Pons (tissue), 1 donor: ENCODE measurements at regions not wholly inside any gene's neighbourhood (a gene's known extent, or its start where the extent isn't known, plus 50 kb on each side); places are given as distances from the start of the nearest gene placed in this dataset.

Source experiments
- DNase-seq: peaks from one replicate; pipeline ENCODE4 v3.0.0-alpha.2; 2016; ENCODE audit warnings: low spot score

DNA sequence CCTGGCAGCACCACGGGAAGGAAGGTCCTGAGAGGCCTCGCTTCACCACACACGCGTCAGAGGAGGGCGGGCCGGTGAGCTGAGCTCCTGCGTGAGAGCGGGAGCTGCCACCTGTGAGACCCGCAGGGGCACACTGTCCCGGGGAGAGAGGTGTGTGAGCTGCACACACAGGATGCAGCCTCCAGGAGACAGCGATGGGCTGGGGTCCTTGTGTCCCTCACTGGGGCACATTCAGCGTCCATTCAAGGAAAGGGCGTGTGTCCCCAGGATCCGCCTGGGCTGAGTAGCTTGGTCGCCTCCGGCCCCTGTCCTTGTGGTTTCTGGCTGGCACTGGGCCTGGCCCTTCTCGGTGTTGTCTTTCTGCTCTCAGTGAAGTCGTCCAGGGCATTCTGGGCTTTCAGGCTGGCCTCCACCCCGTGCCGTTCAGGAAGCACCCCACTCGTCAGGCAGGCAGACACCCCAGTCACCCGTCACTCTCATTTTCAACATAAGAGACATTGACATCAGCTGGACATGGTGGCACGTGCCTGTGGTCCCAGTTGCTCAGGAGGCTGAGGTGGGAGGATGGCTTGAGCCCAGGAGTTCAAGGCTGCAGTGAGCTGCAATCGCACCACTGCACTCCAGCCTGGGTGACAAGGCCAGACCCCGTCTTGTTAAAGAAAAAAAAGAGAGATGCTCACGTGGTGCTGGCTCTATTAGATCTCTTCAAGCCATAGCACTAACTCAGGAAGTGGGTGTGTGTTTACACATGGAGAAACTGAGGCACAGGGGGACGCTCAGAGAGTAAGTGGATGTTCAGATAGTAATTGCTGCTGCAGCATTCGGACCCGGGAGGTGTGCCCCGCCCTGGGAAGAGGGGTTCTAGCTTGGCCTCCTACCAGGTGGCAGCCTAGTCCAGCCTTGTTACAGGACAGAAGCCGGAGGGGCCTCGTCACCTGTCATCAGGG lies 1081.6 kb downstream of the BRD1 start:
- DNase-seq: no peak

DNA sequence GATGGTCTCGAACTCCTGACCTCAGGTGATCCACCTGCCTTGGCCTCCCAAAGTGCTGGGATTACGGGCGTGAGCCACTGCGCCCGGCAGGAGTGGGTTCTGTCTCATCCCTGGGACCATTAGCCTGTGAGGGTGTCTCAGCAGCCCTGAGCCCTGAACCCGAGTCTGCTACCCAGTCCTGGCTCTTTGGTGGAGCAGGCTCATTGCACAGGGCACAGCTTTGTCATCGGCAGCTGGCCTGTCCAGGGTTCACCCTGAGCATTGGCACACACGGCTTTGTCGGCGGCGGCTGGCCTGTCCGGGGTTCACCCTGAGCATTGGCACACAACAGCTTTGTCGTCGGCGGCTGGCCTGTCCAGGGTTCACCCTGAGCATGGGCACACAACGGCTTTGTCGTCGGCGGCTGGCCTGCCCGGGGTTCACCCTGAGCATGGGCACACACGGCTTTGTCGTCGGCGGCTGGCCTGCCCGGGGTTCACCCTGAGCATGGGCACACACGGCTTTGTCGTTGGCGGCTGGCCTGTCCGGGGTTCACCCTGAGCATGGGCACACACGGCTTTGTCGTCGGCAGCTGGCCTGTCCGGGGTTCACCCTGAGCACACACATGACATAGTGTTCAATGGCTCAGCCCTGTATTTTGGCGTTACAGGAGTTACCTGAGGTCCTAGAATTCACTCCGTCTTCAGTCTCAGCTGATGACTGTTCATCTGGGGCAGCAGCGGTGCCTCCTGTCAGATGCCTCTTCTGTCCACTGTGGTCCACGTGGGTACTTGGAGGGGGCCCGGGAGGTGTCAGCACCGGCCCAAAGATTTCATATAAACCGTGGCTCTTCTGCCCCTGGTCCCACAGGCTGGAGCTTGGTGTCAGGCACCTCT lies 1082.5 kb downstream of the BRD1 start:
- no peak for DNase-seq

DNA sequence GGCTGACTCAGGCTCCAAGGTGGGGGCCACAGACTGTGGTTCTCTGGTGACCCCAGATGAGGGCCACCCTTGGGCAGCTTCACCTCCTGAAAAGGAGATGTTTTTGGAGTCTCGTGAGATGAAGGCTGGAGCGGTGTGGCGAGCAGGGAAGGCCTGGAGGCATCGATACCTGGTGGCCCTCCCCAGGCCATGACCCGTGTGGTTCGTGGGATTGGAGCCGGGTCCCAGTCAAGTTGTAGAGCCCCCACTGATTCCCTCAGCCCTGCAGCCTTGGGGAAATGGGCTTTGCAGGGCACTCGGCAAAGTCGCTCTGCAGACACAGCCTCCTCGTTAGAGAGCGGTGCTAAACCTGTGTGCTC lies 1083.4 kb downstream of the BRD1 start:
- DNase-seq: no peak

DNA sequence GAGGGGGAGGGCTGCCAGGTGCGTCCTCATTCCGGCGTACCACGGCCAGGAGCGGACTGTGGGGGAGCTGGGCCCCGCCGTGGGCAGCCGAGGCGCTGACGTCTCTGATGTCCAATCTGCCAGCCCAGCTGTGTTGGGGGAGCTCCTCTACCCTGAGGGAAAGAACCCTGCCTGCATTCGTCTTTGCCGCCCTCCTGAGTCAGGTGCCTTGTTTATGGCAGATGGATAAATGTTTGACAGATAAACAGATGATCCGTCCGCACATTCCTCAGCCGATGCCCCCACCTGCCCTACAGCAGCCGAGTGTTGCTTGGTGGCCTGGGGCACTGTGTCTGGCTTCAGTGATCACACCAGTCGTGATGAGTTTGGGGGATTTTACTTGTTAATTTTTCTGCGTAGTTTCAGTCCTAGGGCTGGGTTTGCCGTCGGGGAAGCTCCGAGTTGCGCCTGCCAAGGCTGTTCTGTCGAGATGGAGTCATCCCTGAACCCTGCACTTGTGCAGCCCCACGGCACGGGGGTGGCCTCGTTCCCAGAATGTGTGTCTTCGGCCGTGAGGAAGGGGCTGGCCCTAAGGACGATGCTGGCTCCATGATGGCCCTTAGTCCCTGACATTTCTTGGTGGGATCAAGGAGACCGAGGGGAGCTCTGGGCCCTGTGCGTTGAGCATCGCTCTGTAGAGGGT lies 1083.9 kb downstream of the BRD1 start:
- DNase-seq: no peak

DNA sequence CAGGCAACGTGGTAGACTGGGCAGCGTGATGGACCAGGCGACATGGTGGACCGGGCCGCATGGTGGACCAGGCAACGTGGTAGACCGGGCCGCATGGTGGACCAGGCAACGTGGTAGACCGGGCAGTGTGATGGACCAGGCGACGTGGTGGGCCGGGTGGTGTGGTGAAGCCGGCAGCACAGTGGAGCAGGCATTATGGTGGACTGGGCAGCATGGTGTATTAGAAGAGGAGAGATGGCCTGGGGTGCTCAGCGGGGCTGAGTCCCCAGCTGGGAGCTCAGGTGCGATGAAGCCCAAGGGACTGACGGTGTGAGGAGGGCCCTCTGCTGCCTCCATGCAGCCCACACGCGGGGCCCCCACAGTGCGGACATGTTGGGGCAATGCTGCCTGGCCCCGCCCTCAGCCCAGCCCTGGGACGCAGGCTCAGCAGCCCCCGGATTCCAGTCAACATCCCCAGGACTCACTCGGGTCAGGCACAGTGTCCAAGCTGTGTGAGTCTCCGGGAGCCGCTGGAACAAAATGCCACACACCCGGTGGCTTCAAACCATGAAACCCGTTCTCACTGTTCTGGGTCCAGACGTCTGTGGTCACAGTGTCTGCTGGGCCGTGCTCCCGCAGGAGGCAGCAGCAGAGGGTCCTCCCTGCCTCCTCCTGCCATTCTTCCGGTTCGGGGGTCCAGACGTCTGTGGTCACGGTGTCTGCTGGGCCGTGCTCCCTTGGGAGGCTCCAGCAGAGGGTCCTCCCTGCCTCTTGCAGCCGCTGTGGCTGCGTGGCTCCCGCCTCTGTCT lies 1084.9 kb downstream of the BRD1 start:
- DNase-seq: no peak

DNA sequence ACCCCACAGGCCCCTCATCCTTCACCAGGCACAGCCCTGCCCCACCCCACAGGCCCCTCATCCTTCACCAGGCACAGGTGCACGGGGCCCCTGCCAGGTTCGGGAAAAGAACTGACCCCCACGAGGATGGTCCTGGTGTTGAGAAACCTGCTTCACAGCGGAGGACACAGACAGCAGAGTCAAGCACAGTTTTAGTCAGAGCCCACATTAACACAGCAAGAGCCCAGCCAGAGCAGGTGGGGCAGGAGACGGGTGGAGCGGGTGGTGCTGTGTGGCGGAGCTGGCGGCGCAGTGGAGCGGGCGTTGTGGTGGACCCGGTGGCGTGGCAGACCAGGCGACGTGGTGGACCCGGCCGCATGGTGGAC lies 1085.5 kb downstream of the BRD1 start:
- no peak for DNase-seq

DNA sequence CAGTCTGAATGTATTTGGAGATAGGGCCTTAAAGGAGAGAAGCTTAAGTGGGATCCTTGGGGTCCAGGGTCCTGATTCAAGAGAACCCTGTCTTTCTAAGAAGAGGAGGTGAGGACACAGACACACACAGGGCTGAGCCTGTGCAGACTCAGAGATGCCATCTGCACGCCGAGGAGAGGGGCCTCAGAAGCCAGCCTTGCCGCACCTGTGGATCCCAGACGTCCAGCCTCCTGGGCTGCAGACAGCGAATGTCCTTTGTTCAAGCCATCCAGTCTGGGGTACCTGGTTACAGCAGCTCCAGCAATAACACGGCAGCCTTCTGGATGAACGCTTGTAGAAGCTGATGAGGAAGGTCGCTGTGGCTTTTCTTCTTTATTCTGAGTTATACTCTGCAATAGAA lies 1086.1 kb downstream of the BRD1 start:
- DNase-seq: no peak

DNA sequence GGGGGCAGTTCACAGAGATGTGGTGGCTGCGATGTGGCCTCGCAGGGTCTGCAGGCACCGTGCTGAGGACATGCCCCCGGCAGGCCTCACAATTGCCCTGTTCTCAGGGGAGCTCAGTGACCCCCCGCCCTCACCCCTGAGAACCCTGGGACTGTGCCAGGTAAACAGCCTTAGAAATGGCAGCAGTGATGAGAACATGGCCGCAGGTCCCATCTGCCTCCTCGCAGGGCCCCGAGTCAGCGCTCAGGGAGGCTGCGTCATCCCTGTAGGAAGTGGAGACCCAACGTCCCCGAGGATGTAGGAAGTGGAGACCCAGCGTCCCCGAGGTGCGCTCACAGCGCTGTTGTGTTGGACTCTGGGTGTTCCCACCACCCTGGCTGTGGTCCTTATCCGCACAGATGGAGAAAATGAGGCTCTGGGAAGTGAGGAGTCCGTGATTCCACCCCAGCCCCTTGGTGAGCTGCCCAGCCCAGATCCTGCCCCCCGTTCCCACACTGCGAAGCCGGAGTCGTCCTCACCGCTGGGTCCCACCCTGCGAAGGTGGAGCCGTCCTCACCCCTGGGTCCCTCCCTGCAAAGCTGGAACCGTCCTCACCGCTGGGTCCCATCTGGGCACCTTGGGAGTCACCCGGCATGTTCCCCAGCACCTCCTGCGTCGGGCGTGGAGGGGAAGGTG lies 1086.8 kb downstream of the BRD1 start:
- DNase-seq: no peak

DNA sequence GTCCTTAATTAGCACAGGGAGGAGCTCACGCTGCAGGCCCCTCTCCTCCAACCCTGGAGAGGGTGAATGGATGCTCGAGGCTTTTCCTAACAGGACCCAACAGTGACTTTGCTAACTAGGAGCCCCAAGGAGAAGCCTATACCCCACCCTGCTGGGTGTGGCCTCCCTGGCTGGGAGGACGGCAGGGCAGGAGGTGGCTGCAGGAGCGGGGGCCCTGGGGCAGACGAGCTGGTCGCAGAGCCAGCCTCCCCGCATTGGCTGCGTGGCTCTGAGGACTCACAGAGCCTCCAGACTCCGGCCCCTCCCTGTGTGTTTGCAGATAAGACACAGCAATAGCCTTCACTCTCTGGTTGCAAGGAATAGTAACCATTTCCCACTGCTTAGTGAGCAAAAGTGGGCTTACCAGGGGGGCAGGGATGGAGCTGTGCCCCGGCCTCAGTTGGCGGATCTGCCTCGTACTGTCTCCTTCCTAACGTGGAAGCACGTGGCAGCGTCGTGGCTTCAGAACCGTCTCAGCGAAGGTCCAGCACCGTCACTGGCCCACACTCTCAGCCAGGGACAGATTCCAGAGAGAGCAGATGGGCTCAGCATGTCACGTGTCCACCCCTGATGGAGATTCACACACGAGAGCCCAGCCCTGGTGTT lies 1087.5 kb downstream of the BRD1 start:
- peak; percentile 7 for DNase-seq

DNA sequence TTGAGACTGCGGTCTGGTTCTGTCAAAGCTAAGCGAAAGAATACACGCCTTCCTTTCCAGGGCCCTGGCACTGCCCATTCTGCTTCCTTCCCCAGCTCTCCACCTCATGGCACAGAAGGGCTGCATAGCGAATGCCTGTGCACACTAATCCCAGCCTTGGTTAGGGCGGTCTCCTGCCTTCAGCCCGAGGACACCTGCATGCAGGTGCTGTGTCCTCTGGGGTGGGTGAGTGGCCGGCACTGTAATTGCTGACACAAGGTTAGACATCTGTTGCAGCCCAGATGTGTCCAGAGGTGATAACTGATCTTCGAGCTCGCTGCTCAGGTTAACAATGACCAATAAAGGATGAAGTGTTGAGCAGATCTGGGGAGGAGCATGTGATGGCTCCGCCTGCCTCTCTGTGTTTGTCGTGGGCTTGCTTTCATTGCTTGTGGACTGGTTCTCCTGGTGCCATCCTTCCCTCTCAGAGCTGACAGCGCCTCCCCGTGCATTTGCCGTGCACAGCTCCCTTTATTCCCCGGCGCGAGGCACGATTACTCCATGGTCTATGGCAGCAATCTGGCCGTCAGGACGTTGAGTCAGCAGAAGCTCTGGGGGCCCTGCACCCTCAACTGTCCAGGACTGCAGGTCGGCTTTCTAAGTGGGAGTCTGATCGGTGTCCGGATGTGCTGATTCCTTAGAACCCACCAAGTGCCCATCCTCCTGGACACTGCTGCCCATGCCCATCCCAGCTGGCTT lies 1088.2 kb downstream of the BRD1 start:
- DNase-seq: no peak

DNA sequence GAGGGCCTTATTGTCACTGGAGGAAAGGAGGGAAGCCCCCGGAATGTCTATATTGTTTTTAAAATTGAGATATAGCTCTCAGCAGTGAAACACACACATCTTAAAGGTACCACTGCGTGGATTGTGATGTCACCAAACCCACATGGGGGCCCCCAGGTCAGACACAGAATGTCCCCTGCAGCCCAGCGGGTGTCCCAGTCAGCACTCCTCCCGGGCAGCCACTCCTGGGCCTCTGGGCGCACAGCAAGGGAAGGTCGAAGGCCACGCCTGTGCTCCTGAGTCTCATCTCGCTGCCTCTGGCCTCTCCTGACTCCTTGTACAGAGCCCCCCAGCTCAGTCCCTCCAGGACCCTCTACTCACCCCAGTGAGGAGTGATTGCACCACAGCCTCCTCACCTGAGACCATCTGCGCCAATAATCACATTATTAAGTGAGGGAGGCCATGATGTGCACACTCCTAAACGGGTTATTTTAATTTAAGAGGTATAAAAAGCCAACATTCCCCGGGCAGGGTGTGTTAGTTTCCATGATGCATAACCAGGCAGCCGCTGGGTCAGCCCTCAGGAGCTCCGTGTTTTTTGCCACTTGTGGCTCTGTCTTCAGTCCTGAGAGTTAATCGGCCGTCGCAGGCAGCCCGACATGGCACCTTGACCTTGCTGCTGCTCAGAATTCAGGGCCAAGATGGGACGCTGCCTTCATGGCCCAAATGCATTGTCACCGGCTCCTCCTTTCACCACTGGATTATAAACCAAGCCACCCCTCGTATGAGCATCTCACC lies 1089.3 kb downstream of the BRD1 start:
- no peak for DNase-seq

DNA sequence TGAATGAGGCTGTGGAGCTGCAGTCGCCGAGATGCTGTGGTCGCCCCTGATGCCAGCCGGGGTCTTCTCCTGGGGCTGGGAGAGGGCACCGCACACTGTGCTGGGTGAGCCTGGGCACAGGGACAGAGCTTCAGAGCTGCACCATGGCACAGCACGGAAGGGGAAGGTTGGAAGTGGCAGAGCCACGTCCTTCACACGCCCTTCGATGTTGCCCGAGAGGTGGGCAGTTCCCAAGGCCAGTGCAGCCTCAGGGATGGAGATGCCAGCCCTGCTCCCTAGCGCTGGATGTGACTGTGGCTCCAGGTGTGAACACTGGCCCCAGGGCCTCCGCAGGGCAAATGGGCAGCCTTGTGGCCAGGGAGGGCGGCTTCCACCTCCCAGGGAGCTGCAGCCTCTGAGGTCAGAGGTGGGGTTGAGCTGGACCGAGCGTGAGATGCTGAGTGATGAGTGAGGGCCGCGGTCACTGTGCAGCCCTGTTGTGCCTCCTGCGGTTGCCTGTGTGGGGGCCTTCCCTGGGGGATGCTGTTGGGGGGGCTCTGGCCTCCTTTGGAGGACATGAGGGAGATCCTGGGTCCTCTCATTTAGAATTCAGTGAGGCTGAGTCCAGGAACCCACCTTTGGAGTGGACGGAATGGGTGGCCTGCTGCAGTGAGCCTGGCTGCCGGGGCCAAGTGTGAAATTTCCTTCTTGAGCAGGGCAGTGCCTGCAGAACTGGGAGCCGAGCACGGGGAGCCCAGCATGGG lies 1090.0 kb downstream of the BRD1 start:
- DNase-seq: no peak

DNA sequence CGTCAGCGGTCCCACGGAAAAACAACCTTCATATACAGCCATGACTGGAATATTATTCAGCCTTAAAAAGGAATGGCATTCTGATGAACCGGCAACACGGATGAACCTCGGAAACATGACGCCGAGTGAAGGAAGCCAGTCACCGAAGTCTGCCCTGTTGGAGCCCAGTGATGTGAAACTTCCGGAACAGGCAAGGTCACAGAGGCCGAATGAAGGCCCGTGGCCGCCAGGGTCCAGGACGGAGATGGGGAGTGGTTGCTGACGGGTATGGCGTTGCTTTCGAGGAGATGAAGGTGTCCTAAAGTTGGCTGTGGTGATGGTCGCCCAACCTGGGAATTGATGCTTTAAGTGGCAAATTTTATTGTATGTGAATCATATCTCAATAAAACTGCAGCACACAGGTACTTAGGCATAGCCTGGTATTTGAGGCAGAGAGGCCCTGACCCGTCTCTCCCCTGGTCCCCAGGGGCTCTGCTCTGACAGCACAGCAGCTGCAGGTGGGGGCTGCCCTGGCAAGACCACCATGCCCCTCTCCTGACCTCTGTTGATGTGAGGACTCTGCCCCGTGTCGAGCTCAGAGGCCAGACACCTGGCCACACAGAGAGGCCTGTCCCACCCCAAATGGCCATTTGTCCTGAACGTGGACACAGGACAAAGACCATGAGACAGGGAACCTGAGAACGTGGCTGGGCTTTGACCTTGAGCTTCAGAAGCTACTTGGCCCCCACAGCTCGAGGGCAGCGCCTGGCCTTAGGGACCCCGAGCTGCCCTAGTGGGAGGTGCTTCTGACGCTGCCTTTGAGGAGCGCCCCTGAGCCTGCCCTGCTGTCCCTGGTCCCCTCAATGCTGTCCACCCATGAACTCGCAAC lies 1090.8 kb downstream of the BRD1 start:
- no peak for DNase-seq

DNA sequence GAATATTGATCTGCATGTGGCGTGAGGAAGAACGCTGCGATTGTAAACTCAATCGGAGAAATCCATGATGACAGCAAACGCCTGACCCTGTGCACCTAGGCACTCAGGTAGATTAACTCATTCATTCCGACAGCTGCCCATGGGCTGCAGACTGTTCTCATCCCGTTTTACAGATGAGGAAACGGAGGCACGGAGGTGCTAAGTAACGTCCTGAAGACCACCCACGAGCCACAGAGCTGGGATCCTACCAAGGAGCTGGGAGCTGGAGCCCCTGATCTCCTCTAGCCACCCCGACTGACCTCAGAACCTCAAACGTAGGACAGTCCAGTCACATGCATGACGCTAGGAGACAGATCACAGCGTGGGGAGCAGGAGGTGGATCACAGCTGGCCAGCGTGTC lies 1092.7 kb downstream of the BRD1 start:
- DNase-seq: no peak

DNA sequence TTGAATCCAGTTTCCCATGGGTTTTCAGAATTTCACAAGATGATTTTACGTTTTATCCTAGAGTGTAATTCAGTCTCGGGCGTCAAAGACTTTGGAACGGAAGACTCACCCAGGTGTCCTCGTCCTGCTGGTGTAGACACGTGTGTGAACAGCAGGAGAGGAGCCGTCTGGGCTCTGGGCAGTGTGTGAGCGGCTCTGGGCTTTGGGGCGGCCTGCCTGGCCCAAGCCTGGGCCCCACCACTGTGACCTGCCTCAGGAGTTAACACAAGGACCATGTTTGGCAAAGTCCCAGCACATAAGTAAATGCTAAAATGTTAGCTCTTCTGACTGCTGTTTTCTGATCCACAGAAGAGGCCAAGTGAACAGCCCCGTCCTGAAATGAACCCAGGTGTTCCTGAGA lies 1093.3 kb downstream of the BRD1 start:
- no peak for DNase-seq

DNA sequence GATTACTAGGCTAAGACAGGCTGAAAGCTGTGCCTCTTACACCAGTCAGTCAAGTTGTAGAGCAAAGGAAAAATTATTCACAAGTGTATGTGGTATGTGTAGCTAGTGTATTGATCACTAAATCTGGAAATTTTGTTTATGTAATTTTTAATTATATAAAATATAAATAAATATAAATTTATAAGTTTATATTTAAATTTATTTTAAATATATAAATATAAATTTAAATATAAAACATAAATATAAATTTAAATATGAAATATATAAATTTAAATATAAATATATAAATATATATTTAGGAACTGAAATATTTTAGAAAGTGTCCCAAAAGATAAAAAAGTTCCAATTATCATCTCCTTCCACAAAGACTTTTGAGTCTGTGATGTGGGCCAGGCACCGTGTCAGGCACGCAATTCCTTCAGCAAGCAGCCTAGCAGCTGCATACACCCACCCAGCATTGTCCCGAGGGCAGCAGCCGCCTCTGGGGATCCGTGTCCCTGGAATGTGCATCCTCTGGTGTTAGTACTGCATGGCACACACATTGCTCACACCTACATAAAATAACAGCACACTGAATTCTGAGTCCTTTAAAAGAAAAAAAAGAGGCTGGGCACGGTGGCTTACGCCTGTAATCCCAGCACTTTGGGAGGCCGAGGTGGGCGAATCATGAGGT lies 1098.0 kb downstream of the BRD1 start:
- DNase-seq: no peak
